GM21528 (cell line): ENCODE measurements at regions not wholly inside any gene's neighbourhood (a gene's known extent, or its start where the extent isn't known, plus 50 kb on each side); places are given as distances from the start of the nearest gene placed in this dataset.
"Not testable (repeated sequence)": the region's sequence is repeated elsewhere in the genome, so short reads cannot be mapped to it uniquely, and the experiment has no call there.

Experiments used
- ATAC-seq: cut with Tn5 transposase; IDR thresholded peaks from one replicate; pipeline ENCODE4 v1.9.1; 2021; ENCODE audit warnings: mild to moderate bottlenecking, moderate library complexity; ENCODE audit not compliant: unreplicated experiment, low FRiP score

GRCh38 chr6:131424475-131424874 is 148.6 kb upstream of the ARG1 start:
- no peak for ATAC-seq

GRCh38 chr6:131427434-131428058 is 145.5 kb upstream of the ARG1 start:
- no peak for ATAC-seq

GRCh38 chr6:131430531-131430930 is 142.5 kb upstream of the ARG1 start:
- ATAC-seq = no peak

GRCh38 chr6:131431718-131432117 is 141.3 kb upstream of the ARG1 start:
- ATAC-seq = no peak

- ATAC-seq = no peak
Observed at GRCh38 chr6:131433927-131434326, 139.1 kb upstream of the ARG1 start.

- no peak for ATAC-seq
Observed at GRCh38 chr6:131436358-131436757, 136.7 kb upstream of the ARG1 start.

- no peak for ATAC-seq
Observed at GRCh38 chr6:131443014-131443413, 130.0 kb upstream of the ARG1 start.

GRCh38 chr6:131443514-131443913 is 129.5 kb upstream of the ARG1 start:
- no peak for ATAC-seq

GRCh38 chr6:131445356-131445755 is 127.7 kb upstream of the ARG1 start:
- not testable (repeated sequence) for ATAC-seq

- ATAC-seq = no peak
Observed at GRCh38 chr6:131450861-131451260, 122.2 kb upstream of the ARG1 start.

- ATAC-seq = no peak
Observed at GRCh38 chr6:131451321-131452144, 121.5 kb upstream of the ARG1 start.

- no peak for ATAC-seq
Observed at GRCh38 chr6:131453803-131454202, 119.2 kb upstream of the ARG1 start.

- ATAC-seq = no peak
Observed at GRCh38 chr6:131456565-131456964, 116.5 kb upstream of the ARG1 start.

- ATAC-seq = no peak
Observed at GRCh38 chr6:131459005-131459404, 114.0 kb upstream of the ARG1 start.

GRCh38 chr6:131460614-131461000 is 112.4 kb upstream of the ARG1 start:
- no peak for ATAC-seq

GRCh38 chr6:131469130-131469529 is 103.9 kb upstream of the ARG1 start:
- no peak for ATAC-seq

- ATAC-seq = no peak
Observed at GRCh38 chr6:131470534-131470933, 102.5 kb upstream of the ARG1 start.

- no peak for ATAC-seq
Observed at GRCh38 chr6:131471331-131471730, 101.7 kb upstream of the ARG1 start.

- ATAC-seq = not testable (repeated sequence)
Observed at GRCh38 chr6:131473303-131473702, 99.7 kb upstream of the ARG1 start.

- ATAC-seq = no peak
Observed at GRCh38 chr6:131476362-131476761, 96.7 kb upstream of the ARG1 start.

- not testable (repeated sequence) for ATAC-seq
Observed at GRCh38 chr6:131478740-131479211, 94.2 kb upstream of the ARG1 start.

GRCh38 chr6:131486608-131487007 is 86.4 kb upstream of the ARG1 start:
- ATAC-seq = no peak
